B cell (primary cell): ENCODE measurements at regions not wholly inside any gene's neighbourhood (a gene's known extent, or its start where the extent isn't known, plus 50 kb on each side); places are given as distances from the start of the nearest gene placed in this dataset.

ENCODE experiments used
- ATAC-seq: fragments of 200-7000 bp; cut with Tn5 transposase; one replicate; pipeline ENCODE4 v1.10.0; 2021; ENCODE audit warnings: low read depth, mild to moderate bottlenecking, moderate number of reproducible peaks, moderate library complexity
- CTCF ChIA-PET: fragments of 350-600 bp; sonication (Branson Sonifier 250); formaldehyde crosslinking; loops from one replicate; lab custom pipeline; 2021; ENCODE audit warnings: antibody characterized with exemption, inconsistent platforms; lab: Charles Lee
- POLR2A ChIA-PET: fragments of 350-600 bp; sonication (Branson Sonifier 250); formaldehyde crosslinking; loops from one replicate; lab custom pipeline; 2021; ENCODE audit warnings: antibody characterized with exemption; lab: Charles Lee
- DNase-seq: peaks from one replicate; pipeline ENCODE4 v3.0.0; 2013
- H2AFZ ChIP-seq: 2 replicates; pipeline ENCODE4 v1.6.1; 2012; ENCODE audit warnings: mild to moderate bottlenecking, low read depth, low read length; ENCODE audit not compliant: insufficient read depth, poor library complexity, severe bottlenecking
- H3K27ac ChIP-seq, 2 donors: 1 replicate in 1 of 2; 2 replicates in 1 of 2; pipeline ENCODE4 v1.5.1; 2012 to 2013; ENCODE audit warnings: low read length in 2 of 2, mild to moderate bottlenecking in 2 of 2, moderate library complexity in 1 of 2
- H3K27me3 ChIP-seq, 4 experiments: fragments of 200-600 bp in 1 of 4; sonication (generic) in 1 of 4; replicated peaks in 1 of 4; 1 replicate in 2 of 4; 2 replicates in 2 of 4; pipeline versions ENCODE4 v1.6.1 to v1.7.0; 2013 to 2016; ENCODE audit warnings: low read length in 3 of 4, mild to moderate bottlenecking in 2 of 4, mixed read lengths in 1 of 4, moderate library complexity in 1 of 4; ENCODE audit not compliant: insufficient read depth in 4 of 4, control insufficient read depth in 3 of 4; ENCODE audit errors: control extremely low read depth in 1 of 4
- H3K36me3 ChIP-seq, 2 experiments: replicated peaks in 1 of 2; 1 replicate in 1 of 2; 2 replicates in 1 of 2; pipeline versions ENCODE4 v1.6.1 to v1.7.1; 2013; ENCODE audit warnings: low read length in 1 of 2; ENCODE audit not compliant: insufficient read depth in 2 of 2, control insufficient read depth in 1 of 2; ENCODE audit errors: control extremely low read depth in 1 of 2, extremely low read depth in 1 of 2
- H3K4me1 ChIP-seq, 2 donors: fragments of 200-600 bp in 1 of 2; sonication (generic) in 1 of 2; 1 replicate in 1 of 2; 2 replicates in 1 of 2; pipeline versions ENCODE4 v1.5.1 to v1.6.1; 2013 to 2017; ENCODE audit warnings: low read length in 2 of 2; ENCODE audit not compliant: control insufficient read depth in 2 of 2, insufficient read depth in 2 of 2
- H3K4me2 ChIP-seq: replicated peaks from 2 replicates; pipeline ENCODE3; 2012; ENCODE audit warnings: mild to moderate bottlenecking, low read depth, low read length; ENCODE audit not compliant: poor library complexity, severe bottlenecking
- H3K4me3 ChIP-seq, 5 experiments: fragments of 200-600 bp in 1 of 5; sonication (generic) in 1 of 5; 1 replicate in 3 of 5; 2 replicates in 2 of 5; pipeline versions ENCODE4 v1.5.1 to v1.7.0; 2011 to 2016; ENCODE audit warnings: low read length in 4 of 5, mild to moderate bottlenecking in 4 of 5, low read depth in 2 of 5, control low read depth in 1 of 5, moderate library complexity in 1 of 5; ENCODE audit not compliant: insufficient read depth in 1 of 5; ENCODE audit errors: control extremely low read depth in 1 of 5, extremely low read depth in 1 of 5
- H3K79me2 ChIP-seq: fragments of 200-600 bp; sonication (generic); one replicate; pipeline ENCODE4 v1.6.0; 2016; ENCODE audit warnings: low read length; ENCODE audit not compliant: control insufficient read depth, insufficient read depth
- H3K9ac ChIP-seq: fragments of 200-600 bp; sonication (generic); 2 replicates; pipeline ENCODE4 v1.6.1; 2017; ENCODE audit warnings: mild to moderate bottlenecking, low read length, moderate library complexity
- H3K9me3 ChIP-seq, 3 donors: one replicate each; pipeline versions ENCODE4 v1.6.1 to v1.7.1; 2013; ENCODE audit warnings: low read length in 2 of 3; ENCODE audit not compliant: control insufficient read depth in 2 of 3, insufficient read depth in 1 of 3; ENCODE audit errors: control extremely low read depth in 1 of 3
- H4K20me1 ChIP-seq: 2 replicates; pipeline ENCODE4 v1.6.0; 2012; ENCODE audit warnings: mild to moderate bottlenecking, low read length; ENCODE audit not compliant: insufficient read depth, control insufficient read depth, poor library complexity, severe bottlenecking
- H3K27ac Mint-ChIP-seq: one replicate; pipeline ENCODE4 v1.8.0; 2021; ENCODE audit warnings: mixed read lengths
- H3K27me3 Mint-ChIP-seq: one replicate; pipeline ENCODE4 v1.8.0; 2021; ENCODE audit warnings: mixed read lengths
- H3K4me1 Mint-ChIP-seq: one replicate; pipeline ENCODE4 v1.8.0; 2021; ENCODE audit warnings: mixed read lengths
- H3K4me3 Mint-ChIP-seq: one replicate; pipeline ENCODE4 v1.8.0; 2021; ENCODE audit warnings: mixed read lengths
- H3K9me3 Mint-ChIP-seq: one replicate; pipeline ENCODE4 v1.8.0; 2022; ENCODE audit warnings: mixed read lengths; ENCODE audit not compliant: insufficient read depth
- CTCF ChIP-seq: fragments of 200-600 bp; IDR thresholded peaks from one replicate; pipeline ENCODE4 v1.8.0; 2022; ENCODE audit warnings: antibody characterized with exemption, mild to moderate bottlenecking
- EZH2 ChIP-seq: IDR thresholded peaks from 2 replicates; pipeline ENCODE4 v1.6.1; 2012; ENCODE audit warnings: borderline replicate concordance, low read depth, mild to moderate bottlenecking, moderate library complexity, low read length; ENCODE audit not compliant: insufficient read depth, poor library complexity, severe bottlenecking
- WGBS: methylation state at CpG from one replicate; pipeline ENCODE4 v1.1.5; 2013; ENCODE audit warnings: missing lambda C conversion rate; ENCODE audit not compliant: insufficient coverage; 5-methylcytosine and 5-hydroxymethylcytosine counted together
- intact Hi-C: fragments of 100-400 bp; cut with micrococcal nuclease; formaldehyde crosslinking; loops from one replicate; pipeline ENCODE4 v1.10.0; 2022

GRCh38 chr11:116426761-116427160, 346.0 kb downstream of the BUD13 start:
- Histone ChIP-seq H3K27ac (no peak overlapping the region), H2AFZ (no peak overlapping the region), H3K4me1 (no peaks in the 10 kb centered on the region), H3K79me2 (no peaks in the 10 kb centered on the region), H3K9ac (no peak overlapping the region), H3K9me3 (peaks cover 0 to 10% (median 0%) of the 10 kb centered on the region in 3 donors), H3K4me3 (no peak overlapping the region), H4K20me1 (no peaks in the 10 kb centered on the region), H3K36me3 (no peaks in the 10 kb centered on the region), H3K27me3 (no peaks in the 10 kb centered on the region), H3K4me2 (no peak overlapping the region)
- no peak overlapping the region for H3K4me3 Mint-ChIP-seq
- no peak for ATAC-seq
- H3K27me3 Mint-ChIP-seq = peaks cover 13% of the 10 kb centered on the region
- ChIA-PET CTCF (no interaction called here), POLR2A (no interaction called here)
- no peak overlapping the region for H3K27ac Mint-ChIP-seq
- H3K9me3 Mint-ChIP-seq = no peaks in the 10 kb centered on the region
- DNase-seq = no peak
- no peak for TF ChIP-seq CTCF
- TF ChIP-seq EZH2 = no peak
- H3K4me1 Mint-ChIP-seq = no peaks in the 10 kb centered on the region
- WGBS = no CpG with 5 or more reads among the region's 1 CpG
- intact Hi-C loops = no loop called here

GRCh38 chr11:116424615-116425261, 348.0 kb downstream of the BUD13 start:
- TF ChIP-seq CTCF (no peak), EZH2 (no peak)
- H3K4me1 ChIP-seq = no peaks in the 10 kb centered on the region
- no peak overlapping the region for H3K4me3 Mint-ChIP-seq
- H3K27ac Mint-ChIP-seq = no peak overlapping the region
- no peaks in the 10 kb centered on the region for H3K79me2 ChIP-seq
- no peak overlapping the region for H3K4me3 ChIP-seq
- no peaks in the 10 kb centered on the region for H3K4me1 Mint-ChIP-seq
- no peak overlapping the region for H3K9ac ChIP-seq
- CTCF ChIA-PET = no interaction called here
- H3K9me3 Mint-ChIP-seq = no peaks in the 10 kb centered on the region
- H3K27me3 ChIP-seq = no peaks in the 10 kb centered on the region
- no peaks in the 10 kb centered on the region for H4K20me1 ChIP-seq
- H3K27ac ChIP-seq = no peak overlapping the region
- no peak overlapping the region for H3K4me2 ChIP-seq
- POLR2A ChIA-PET = no interaction called here
- DNase-seq = no peak
- WGBS = 95% methylated on average over 3 of the region's 4 CpGs
- ATAC-seq = no peak
- H3K36me3 ChIP-seq = no peaks in the 10 kb centered on the region
- intact Hi-C loops = no loop called here
- peaks cover 16% of the 10 kb centered on the region for H3K27me3 Mint-ChIP-seq
- H2AFZ ChIP-seq = no peak overlapping the region
- peaks cover 0 to 12% (median 0%) of the 10 kb centered on the region in 3 donors for H3K9me3 ChIP-seq
